Activated CD4-positive, alpha-beta T cell treated with anti-CD3 and anti-CD28 coated beads for 24 hours (primary cell): ENCODE measurements at regions not wholly inside any gene's neighbourhood (a gene's known extent, or its start where the extent isn't known, plus 50 kb on each side); places are given as distances from the start of the nearest gene placed in this dataset.
"Not testable (repeated sequence)": the region's sequence is repeated elsewhere in the genome, so short reads cannot be mapped to it uniquely, and the experiment has no call there.

Experiments
- DNase-seq, 2 donors: peaks; one replicate each; pipeline ENCODE4 v3.0.0-alpha.2; 2020; ENCODE audit warnings: low read depth in 2 of 2

DNA sequence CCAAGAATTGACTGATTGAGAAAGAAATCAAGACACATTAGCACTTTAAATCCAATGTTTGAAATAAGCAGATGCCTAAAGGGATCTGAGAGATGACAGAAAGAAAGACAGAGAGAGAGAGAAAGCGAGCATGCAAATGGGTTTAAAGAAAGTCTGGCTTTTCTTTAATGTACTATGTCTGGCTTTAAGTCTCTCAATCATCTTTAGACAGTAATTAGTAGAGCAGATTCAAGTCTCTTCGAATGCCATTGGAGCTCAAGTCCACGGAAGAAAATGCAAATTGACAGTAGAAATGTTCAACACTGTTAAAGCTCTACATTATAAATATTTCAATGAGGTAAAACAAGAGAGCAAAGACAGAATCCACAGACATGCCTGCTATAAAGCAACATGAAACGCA, 1480.2 kb upstream of the CDH8 start:
- DNase-seq = no peak

- DNase-seq = no peak
These were observed 1476.7 kb upstream of the CDH8 start for GRCh38 chr16:63512910-63513309.

GRCh38 chr16:63497408-63497807, 1461.2 kb upstream of the CDH8 start:
- DNase-seq = no peak

DNA sequence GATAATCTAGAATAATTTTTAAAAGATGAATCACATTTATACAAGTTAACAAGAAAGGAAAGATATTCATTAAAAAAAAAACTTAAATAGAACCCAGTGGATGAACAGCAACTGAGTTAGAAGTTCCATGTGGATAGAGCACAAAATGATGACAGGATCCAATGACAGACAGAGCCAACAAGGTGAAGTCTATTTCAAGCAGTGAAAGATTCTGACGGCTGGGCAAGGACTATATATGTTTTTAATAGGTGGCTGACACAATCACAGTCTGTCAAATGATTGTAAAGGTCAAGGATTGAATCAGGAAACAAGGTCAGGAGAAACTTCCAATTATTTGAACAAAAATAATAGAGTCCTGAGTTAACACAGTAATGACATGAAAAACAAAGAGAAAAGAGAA, 1460.0 kb upstream of the CDH8 start:
- DNase-seq = no peak

DNA sequence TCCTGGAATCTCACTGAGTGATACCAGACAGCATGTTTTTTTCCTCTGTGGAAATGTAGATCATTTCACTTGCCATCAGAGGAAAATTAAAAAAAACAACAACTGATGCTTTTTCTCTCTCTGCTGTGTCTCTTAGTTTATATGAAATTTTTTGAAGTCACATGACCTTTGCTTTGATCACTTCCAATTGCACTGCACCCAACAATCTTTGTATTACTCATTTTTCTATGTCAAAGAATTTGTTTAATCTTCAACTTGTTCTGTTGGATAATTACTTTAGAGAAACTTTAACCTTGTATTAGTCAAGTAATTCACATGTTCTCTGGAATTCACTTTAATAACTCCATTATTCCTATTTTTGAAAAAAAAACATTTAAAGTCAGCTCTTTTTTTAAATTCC, 1452.7 kb upstream of the CDH8 start:
- DNase-seq = no peak

DNA sequence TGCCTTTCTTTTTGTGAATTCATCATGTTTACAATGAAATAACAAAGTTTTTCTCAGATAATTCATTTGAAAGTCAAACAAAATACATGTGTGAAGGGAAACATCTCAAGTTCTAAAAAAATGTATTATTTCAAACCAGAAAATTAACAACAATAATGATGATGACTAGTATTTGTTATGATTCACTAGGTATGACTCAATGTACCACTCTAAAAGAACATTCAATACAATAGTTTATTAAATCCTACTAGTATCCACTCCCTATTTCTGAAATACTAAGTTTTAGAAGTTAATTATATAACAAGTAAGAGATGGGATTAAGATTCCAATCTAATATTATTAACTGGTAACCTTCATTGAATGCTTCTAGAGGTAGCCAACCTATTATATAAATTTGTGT, 1444.8 kb upstream of the CDH8 start:
- no peak for DNase-seq

- DNase-seq = no peak
These were observed 1437.5 kb upstream of the CDH8 start for GRCh38 chr16:63473725-63474124.

- DNase-seq = no peak
These were observed 1431.3 kb upstream of the CDH8 start for GRCh38 chr16:63467513-63467912.

GRCh38 chr16:63462316-63462715, 1426.1 kb upstream of the CDH8 start:
- no peak for DNase-seq

DNA sequence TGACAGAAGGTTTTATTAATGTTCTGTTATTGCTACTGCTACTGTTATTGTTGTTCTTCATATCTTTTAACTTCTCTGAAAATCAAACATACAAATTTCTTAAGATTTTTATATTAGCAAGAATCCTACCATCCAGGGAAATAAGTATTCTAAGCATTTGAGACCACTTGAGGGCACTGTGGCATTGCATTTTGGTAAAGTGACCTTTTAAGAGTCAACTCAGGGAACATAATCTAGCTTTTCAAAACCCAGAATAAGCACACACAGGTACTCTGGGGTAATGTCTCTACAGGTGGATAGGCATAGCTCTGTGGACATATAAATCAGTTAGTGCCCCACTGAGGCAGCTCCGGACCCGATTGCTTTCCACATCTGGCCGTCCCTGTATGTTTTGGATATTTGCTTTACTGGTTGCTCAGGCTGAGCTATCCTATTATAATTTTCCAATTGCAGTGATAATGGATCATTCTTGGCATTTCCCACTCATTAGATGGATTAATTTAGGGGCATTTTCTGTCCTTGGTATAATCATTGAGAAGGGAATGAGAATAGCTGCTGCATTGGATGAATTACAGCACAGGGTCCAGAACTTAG, 1425.1 kb upstream of the CDH8 start:
- DNase-seq = no peak

DNA sequence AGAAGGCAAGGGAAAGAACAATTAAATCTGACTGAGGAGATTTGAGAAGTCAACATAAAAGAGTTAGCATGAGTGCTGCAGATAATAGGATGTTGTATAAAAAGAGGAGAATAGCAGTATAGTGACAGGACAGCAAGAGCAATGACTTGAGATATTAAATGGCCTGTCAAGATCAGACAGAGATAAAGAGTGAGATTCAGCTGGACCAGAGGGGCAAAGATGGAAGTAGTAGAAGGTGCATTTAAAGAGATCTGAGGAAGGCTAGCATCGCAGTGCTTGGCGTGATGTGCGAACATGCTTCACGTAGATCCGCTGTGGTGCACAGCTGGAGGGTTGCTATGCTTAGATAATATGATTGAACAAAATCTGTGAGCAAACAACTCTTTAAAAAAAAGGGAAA, 1422.6 kb upstream of the CDH8 start:
- no peak for DNase-seq

GRCh38 chr16:63457869-63458268, 1421.6 kb upstream of the CDH8 start:
- no peak for DNase-seq

DNA sequence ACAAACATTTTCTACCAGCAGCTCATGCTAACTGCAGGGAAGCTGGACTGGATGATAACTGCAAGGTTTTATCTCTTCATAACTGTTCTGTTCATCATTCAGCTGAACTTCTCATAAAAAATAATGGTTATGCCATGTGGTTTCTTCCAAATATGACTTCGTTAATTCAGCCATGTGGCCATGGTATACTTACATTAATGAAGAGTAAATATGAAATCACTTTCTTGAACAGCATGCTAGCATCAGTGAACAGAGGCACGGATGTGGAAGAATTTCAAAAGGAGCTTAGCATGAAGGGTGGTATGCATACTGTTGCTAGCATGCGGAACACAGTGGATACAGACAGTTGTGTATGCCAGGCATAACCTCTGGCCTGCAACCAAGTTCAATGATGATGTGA, 1417.0 kb upstream of the CDH8 start:
- DNase-seq = no peak

GRCh38 chr16:63447121-63447520, 1410.9 kb upstream of the CDH8 start:
- DNase-seq = no peak

GRCh38 chr16:63442246-63442645, 1406.0 kb upstream of the CDH8 start:
- DNase-seq = no peak

GRCh38 chr16:63426275-63426870, 1390.1 kb upstream of the CDH8 start:
- no peak for DNase-seq

DNA sequence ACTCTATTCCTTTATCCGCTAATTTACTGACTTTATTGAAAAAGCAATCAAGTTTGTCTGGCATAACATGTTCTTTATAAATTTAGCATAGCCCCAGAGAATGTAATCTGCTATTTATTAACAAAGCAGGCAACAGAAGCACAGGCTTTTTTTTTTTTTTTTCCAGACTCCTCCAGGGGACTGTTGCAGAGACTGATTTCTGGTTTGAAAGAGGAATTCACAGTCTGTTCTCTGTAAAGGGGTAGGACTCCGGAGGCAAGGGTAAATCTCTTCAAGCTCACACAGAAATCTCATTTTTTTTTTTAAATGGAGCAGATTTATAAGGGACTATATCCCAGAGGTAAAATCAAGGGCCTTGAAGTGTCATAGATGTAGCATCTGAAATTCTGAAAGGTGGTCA, 1386.5 kb upstream of the CDH8 start:
- DNase-seq = no peak

- no peak for DNase-seq
These were observed 1380.5 kb upstream of the CDH8 start for GRCh38 chr16:63416712-63417111.

DNA sequence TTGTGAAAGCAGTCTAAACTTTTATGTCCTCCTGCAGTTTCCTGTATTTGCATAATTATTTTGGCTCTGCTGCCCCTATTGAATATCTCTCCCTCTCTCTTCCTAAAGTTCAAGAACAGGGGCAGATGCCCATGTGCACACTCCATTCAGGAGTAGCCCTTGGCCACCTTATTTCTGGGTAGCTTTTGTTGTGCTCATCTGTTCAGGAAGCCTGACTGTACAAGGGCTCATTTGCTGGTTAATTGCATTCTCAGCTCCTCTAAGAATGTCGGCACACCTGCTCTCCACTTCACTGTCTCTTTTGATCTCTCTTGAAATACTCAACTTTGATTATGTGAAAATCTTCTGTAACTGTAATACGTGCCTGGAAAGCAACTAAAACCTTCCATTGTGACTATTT, 1378.8 kb upstream of the CDH8 start:
- no peak for DNase-seq

- no peak for DNase-seq
These were observed 1374.4 kb upstream of the CDH8 start for GRCh38 chr16:63410594-63410993.

- DNase-seq = no peak
These were observed 1367.6 kb upstream of the CDH8 start for GRCh38 chr16:63403792-63404191.

- DNase-seq = not testable (repeated sequence)
These were observed 1352.0 kb upstream of the CDH8 start for GRCh38 chr16:63388277-63388676.

DNA sequence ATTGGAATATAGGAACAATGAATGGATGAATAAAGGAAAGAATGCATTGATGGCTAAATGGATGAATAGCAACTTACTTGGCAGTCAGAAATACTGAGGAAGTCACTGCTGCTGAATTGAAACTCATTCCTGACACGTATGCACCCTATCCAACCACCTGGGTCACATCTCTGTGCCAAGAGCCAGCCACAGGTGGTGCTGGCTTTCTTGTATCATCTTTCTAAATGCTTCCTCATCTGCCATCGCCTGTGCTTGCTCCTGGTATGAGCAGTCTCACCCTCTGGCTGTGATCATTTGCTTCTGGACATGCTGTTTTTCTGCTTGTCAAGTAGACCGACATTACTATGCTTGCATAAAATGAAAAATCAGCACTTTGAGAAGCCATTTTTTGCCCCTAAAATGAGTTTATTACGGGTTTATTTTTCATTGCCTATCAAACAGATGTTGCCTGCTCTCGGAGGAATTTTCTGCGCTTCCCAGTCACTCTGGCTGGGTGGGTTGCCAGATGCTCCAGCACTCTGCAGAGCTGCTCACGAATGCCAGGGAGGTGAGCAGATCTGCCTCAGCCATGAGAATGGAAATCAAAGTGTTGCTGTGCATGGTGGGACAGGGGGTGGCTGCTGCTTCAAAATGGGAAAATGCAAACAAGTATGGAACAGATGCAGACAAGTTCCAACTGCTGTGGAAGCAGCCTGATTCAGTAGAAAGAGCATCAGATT, 1349.6 kb upstream of the CDH8 start:
- DNase-seq = no peak

GRCh38 chr16:63373744-63374143, 1337.5 kb upstream of the CDH8 start:
- DNase-seq = no peak
